Keratinocyte (primary cell): ENCODE measurements at regions not wholly inside any gene's neighbourhood (a gene's known extent, or its start where the extent isn't known, plus 50 kb on each side); places are given as distances from the start of the nearest gene placed in this dataset.

ENCODE experiments used
- DNase-seq: peaks from one replicate; pipeline ENCODE4 v3.0.0-alpha.2; 2011; ENCODE audit warnings: low read depth, missing footprints, low spot score
- FAIRE-seq: peaks from 2 replicates; lab custom pipeline; 2011; peaks lifted over from hg19 to GRCh38; lab: Jason Lieb, UNC
- H2AFZ ChIP-seq: 2 replicates; pipeline ENCODE4 v1.6.0; 2012; ENCODE audit warnings: low read length, control low read depth, inconsistent platforms; ENCODE audit not compliant: control insufficient read depth
- H3K27ac ChIP-seq: 2 replicates; pipeline ENCODE4 v1.5.1; 2011; ENCODE audit warnings: low read length; ENCODE audit not compliant: control insufficient read depth, insufficient read depth
- H3K27me3 ChIP-seq: 3 replicates; pipeline ENCODE4 v1.6.0; 2011; ENCODE audit warnings: low read length; ENCODE audit not compliant: control insufficient read depth, insufficient read depth; ENCODE audit errors: extremely low read depth
- H3K36me3 ChIP-seq, 2 experiments: 2 replicates in 1 of 2; 3 replicates in 1 of 2; pipeline ENCODE4 v1.5.1; 2011; ENCODE audit warnings: low read length in 2 of 2, mild to moderate bottlenecking in 1 of 2; ENCODE audit not compliant: control insufficient read depth in 2 of 2, insufficient read depth in 2 of 2; ENCODE audit errors: extremely low read depth in 1 of 2
- H3K4me1 ChIP-seq: 3 replicates; pipeline ENCODE4 v1.5.1; 2011; ENCODE audit warnings: low read length; ENCODE audit not compliant: control insufficient read depth, insufficient read depth; ENCODE audit errors: extremely low read depth
- H3K4me2 ChIP-seq: 3 replicates; pipeline ENCODE4 v1.6.0; 2011; ENCODE audit warnings: low read depth, low read length; ENCODE audit not compliant: control insufficient read depth, insufficient read depth; ENCODE audit errors: extremely low read depth
- H3K4me3 ChIP-seq, 3 experiments: fragments of 200-600 bp in 1 of 3; sonication (generic) in 1 of 3; 2 replicates in 2 of 3; 3 replicates in 1 of 3; pipeline ENCODE4 v1.5.1; 2011 to 2016; ENCODE audit warnings: low read length in 3 of 3, mild to moderate bottlenecking in 3 of 3, control low read depth in 2 of 3, inconsistent platforms in 1 of 3, low read depth in 1 of 3, mixed read lengths in 1 of 3, mixed run types in 1 of 3, moderate library complexity in 1 of 3; ENCODE audit not compliant: control insufficient read depth in 2 of 3, insufficient read depth in 2 of 3; ENCODE audit errors: extremely low read depth in 1 of 3
- H3K79me2 ChIP-seq: 2 replicates; pipeline ENCODE4 v1.6.0; 2012; ENCODE audit warnings: low read length; ENCODE audit not compliant: control insufficient read depth, insufficient read depth
- H3K9ac ChIP-seq: 3 replicates; pipeline ENCODE4 v1.6.0; 2011; ENCODE audit warnings: low read length; ENCODE audit not compliant: control insufficient read depth, insufficient read depth; ENCODE audit errors: extremely low read depth
- H3K9me1 ChIP-seq: 3 replicates; pipeline ENCODE4 v1.6.0; 2011; ENCODE audit warnings: low read length; ENCODE audit not compliant: control insufficient read depth, insufficient read depth; ENCODE audit errors: extremely low read depth
- H3K9me3 ChIP-seq: 2 replicates; pipeline ENCODE4 v1.5.1; 2012; ENCODE audit warnings: low read depth, low read length; ENCODE audit not compliant: control insufficient read depth
- H4K20me1 ChIP-seq: 3 replicates; pipeline ENCODE4 v1.6.0; 2011; ENCODE audit warnings: low read length; ENCODE audit not compliant: control insufficient read depth, insufficient read depth; ENCODE audit errors: extremely low read depth
- CTCF ChIP-seq, 3 experiments: IDR thresholded peaks in 1 of 3; conservative IDR thresholded peaks in 1 of 3; optimal IDR thresholded peaks in 1 of 3; 2 replicates in 2 of 3; 3 replicates in 1 of 3; pipeline versions ENCODE3 to v1.5.1; 2011; ENCODE audit warnings: low read length in 3 of 3, mild to moderate bottlenecking in 3 of 3, moderate library complexity in 2 of 3, control low read depth in 1 of 3, inconsistent platforms in 1 of 3; ENCODE audit not compliant: insufficient read depth in 2 of 3; ENCODE audit errors: extremely low read depth in 1 of 3
- EZH2 ChIP-seq: IDR thresholded peaks from one replicate; pipeline ENCODE4 v1.6.1; 2012; ENCODE audit warnings: inconsistent platforms, mild to moderate bottlenecking, low read length, moderate library complexity
- dilution Hi-C: fragments of 300-500 bp; cut with MboI; formaldehyde crosslinking; loops from one replicate; pipeline ENCODE4 v1.7.0; 2020; ENCODE audit warnings: low sequenced_read_pairs; ENCODE audit not compliant: extremely low pct_ligation_motif_present

- no peaks in the 10 kb centered on the region for H3K27me3 ChIP-seq
- H3K36me3 ChIP-seq = no peaks in the 10 kb centered on the region
- DNase-seq (no peak), FAIRE-seq (no peak)
- peaks cover 7% of the 10 kb centered on the region for H3K9me3 ChIP-seq
- H4K20me1 ChIP-seq = no peaks in the 10 kb centered on the region
- no peak overlapping the region for H2AFZ ChIP-seq
- H3K79me2 ChIP-seq = no peaks in the 10 kb centered on the region
- no peaks in the 10 kb centered on the region for H3K4me1 ChIP-seq
- TF ChIP-seq CTCF (optimal IDR thresholded peaks at IDR 0.05 in 1 of 3, IDR thresholded peaks at IDR 0.05 in 1 of 3, conservative IDR thresholded peaks at IDR 0.05 in 1 of 3; ENCODE audit: extremely low read depth in 1 of 3, insufficient read depth in 2 of 3, low read length in 3 of 3) (no peak), EZH2 (no peak)
- dilution Hi-C loops = no loop called here
- no peak overlapping the region for H3K4me3 ChIP-seq
- no peak overlapping the region for H3K9ac ChIP-seq
- no peak overlapping the region for H3K27ac ChIP-seq
- no peaks in the 10 kb centered on the region for H3K9me1 ChIP-seq
- no peak overlapping the region for H3K4me2 ChIP-seq
Measured at GRCh38 chr19:30317403-30317802, 54.8 kb upstream of the ZNF536 start.

- Histone ChIP-seq H3K27ac (no peak overlapping the region), H3K79me2 (no peaks in the 10 kb centered on the region), H3K9ac (no peak overlapping the region), H3K27me3 (no peaks in the 10 kb centered on the region), H3K9me1 (no peaks in the 10 kb centered on the region), H2AFZ (no peak overlapping the region), H3K4me2 (no peak overlapping the region), H4K20me1 (no peaks in the 10 kb centered on the region), H3K4me3 (no peak overlapping the region), H3K36me3 (no peaks in the 10 kb centered on the region), H3K9me3 (peaks cover 8% of the 10 kb centered on the region), H3K4me1 (no peaks in the 10 kb centered on the region)
- TF ChIP-seq EZH2 (no peak), CTCF (optimal IDR thresholded peaks at IDR 0.05 in 1 of 3, IDR thresholded peaks at IDR 0.05 in 1 of 3, conservative IDR thresholded peaks at IDR 0.05 in 1 of 3; ENCODE audit: extremely low read depth in 1 of 3, insufficient read depth in 2 of 3, low read length in 3 of 3) (no peak)
- DNase-seq (no peak), FAIRE-seq (no peak)
- dilution Hi-C loops = no loop called here
Measured at GRCh38 chr19:30318261-30318660, 53.9 kb upstream of the ZNF536 start.
